Endothelial cell (in vitro differentiated cells): ENCODE measurements at regions not wholly inside any gene's neighbourhood (a gene's known extent, or its start where the extent isn't known, plus 50 kb on each side); places are given as distances from the start of the nearest gene placed in this dataset.

Experiments used
- DNase-seq: peaks from one replicate; pipeline ENCODE4 v3.0.0; 2021; ENCODE audit warnings: low spot score
- H3K27ac Mint-ChIP-seq: one replicate; pipeline ENCODE4 v1.8.0; 2021; ENCODE audit warnings: mixed read lengths, inconsistent platforms; ENCODE audit not compliant: unreplicated experiment
- H3K27me3 Mint-ChIP-seq: one replicate; pipeline ENCODE4 v1.8.0; 2021; ENCODE audit warnings: mild to moderate bottlenecking, moderate library complexity, mixed read lengths, inconsistent platforms; ENCODE audit not compliant: unreplicated experiment
- H3K36me3 Mint-ChIP-seq: one replicate; pipeline ENCODE4 v1.8.0; 2021; ENCODE audit warnings: mild to moderate bottlenecking, low read depth, mixed read lengths, inconsistent platforms; ENCODE audit not compliant: unreplicated experiment
- H3K4me1 Mint-ChIP-seq: one replicate; pipeline ENCODE4 v1.8.0; 2021; ENCODE audit warnings: mild to moderate bottlenecking, mixed read lengths, inconsistent platforms; ENCODE audit not compliant: unreplicated experiment
- H3K4me3 Mint-ChIP-seq: one replicate; pipeline ENCODE4 v1.8.0; 2021; ENCODE audit warnings: mild to moderate bottlenecking, mixed read lengths, inconsistent platforms; ENCODE audit not compliant: unreplicated experiment
- H3K9me3 Mint-ChIP-seq: one replicate; pipeline ENCODE4 v1.8.0; 2021; ENCODE audit warnings: mixed read lengths, inconsistent platforms; ENCODE audit not compliant: unreplicated experiment
- CTCF ChIP-seq: fragments of 200-600 bp; sonication (generic); IDR thresholded peaks from one replicate; pipeline ENCODE4 v1.5.0; 2021; ENCODE audit warnings: antibody characterized with exemption; ENCODE audit not compliant: unreplicated experiment

GRCh38 chr17:12603566-12603965, 62.1 kb upstream of the MYOCD start:
- no peaks in the 10 kb centered on the region for H3K27me3 Mint-ChIP-seq
- no peak for DNase-seq
- no peak overlapping the region for H3K4me3 Mint-ChIP-seq
- H3K9me3 Mint-ChIP-seq = no peaks in the 10 kb centered on the region
- H3K4me1 Mint-ChIP-seq = no peaks in the 10 kb centered on the region
- H3K27ac Mint-ChIP-seq = no peak overlapping the region
- no peak for TF ChIP-seq CTCF
- no peaks in the 10 kb centered on the region for H3K36me3 Mint-ChIP-seq

GRCh38 chr17:12605222-12605621, 60.5 kb upstream of the MYOCD start:
- DNase-seq = no peak
- H3K9me3 Mint-ChIP-seq = no peaks in the 10 kb centered on the region
- no peak overlapping the region for H3K4me3 Mint-ChIP-seq

GRCh38 chr17:12613566-12613965, 52.1 kb upstream of the MYOCD start:
- Mint-ChIP-seq H3K4me3 (no peak overlapping the region), H3K36me3 (no peaks in the 10 kb centered on the region), H3K27ac (no peak overlapping the region), H3K4me1 (no peaks in the 10 kb centered on the region), H3K9me3 (no peaks in the 10 kb centered on the region), H3K27me3 (no peaks in the 10 kb centered on the region)
- DNase-seq = no peak
- TF ChIP-seq CTCF = no peak

More at GRCh38 chr17:12605222-12605621, 60.5 kb upstream of the MYOCD start:
- Mint-ChIP-seq H3K27me3 (no peaks in the 10 kb centered on the region), H3K27ac (no peak overlapping the region), H3K4me1 (no peaks in the 10 kb centered on the region), H3K36me3 (no peaks in the 10 kb centered on the region)
- TF ChIP-seq CTCF = no peak
